SK-N-DZ (cell line): ENCODE measurements at regions not wholly inside any gene's neighbourhood (a gene's known extent, or its start where the extent isn't known, plus 50 kb on each side); places are given as distances from the start of the nearest gene placed in this dataset.
"Not testable (repeated sequence)": the region's sequence is repeated elsewhere in the genome, so short reads cannot be mapped to it uniquely, and the experiment has no call there.

Experiments
- DNase-seq: peaks from one replicate; pipeline ENCODE4 v3.0.0-alpha.2; 2015; ENCODE audit warnings: low spot score

- DNase-seq: no peak
Measured at GRCh38 chr15:69673291-69673881, 220.8 kb downstream of the RPLP1 start.

GRCh38 chr15:69675731-69676130 is 223.1 kb downstream of the RPLP1 start:
- DNase-seq: no peak

DNA sequence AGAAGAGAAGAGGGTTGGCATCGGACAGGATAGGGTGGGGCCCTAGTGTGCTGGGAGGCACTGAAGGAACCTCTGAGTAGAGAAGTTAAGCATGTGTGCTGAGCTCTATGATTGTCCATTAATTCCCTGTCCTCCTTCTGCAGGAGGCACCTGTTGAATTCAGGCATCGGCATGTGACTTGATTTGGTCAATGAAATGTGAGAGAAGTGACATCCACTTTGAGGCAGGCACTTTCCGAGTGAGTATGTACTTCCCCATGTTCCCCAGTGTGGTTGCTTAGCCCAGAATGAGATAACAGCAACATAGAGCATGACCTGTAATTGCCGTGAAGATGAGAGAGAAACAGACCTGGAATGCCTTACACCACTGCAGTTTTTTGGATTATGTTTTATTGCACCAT is 224.8 kb downstream of the RPLP1 start:
- no peak for DNase-seq

- no peak for DNase-seq
Measured at GRCh38 chr15:69679623-69680228, 227.1 kb downstream of the RPLP1 start.

GRCh38 chr15:69684823-69685222 is 232.2 kb downstream of the RPLP1 start:
- not testable (repeated sequence) for DNase-seq

- no peak for DNase-seq
Measured at GRCh38 chr15:69685512-69686452, 233.2 kb downstream of the RPLP1 start.

GRCh38 chr15:69686626-69687025 is 234.0 kb downstream of the RPLP1 start:
- DNase-seq: no peak

- no peak for DNase-seq
Measured at GRCh38 chr15:69689133-69689532, 236.5 kb downstream of the RPLP1 start.

- no peak for DNase-seq
Measured at GRCh38 chr15:69691307-69692015, 238.8 kb downstream of the RPLP1 start.

DNA sequence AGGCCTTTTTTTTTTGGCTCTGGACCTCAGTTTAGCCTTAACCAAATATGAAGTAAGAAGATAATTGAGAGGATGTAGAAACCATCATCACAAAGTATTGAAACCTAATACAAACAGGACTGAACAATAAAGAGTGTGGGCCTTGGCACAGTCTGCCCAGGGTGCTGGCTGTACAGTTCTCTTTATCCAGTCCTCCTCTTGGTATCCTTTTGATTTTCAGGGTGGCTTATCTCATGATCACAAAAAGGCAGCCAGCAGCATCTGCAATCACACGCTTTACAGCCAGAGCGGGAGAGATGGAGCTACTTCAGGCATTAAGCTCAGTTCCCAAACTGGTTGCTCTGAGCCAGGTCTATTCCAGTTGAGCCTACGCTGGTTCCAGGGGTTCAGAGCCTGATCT is 239.7 kb downstream of the RPLP1 start:
- DNase-seq: peak; percentile 42

- DNase-seq: no peak
Measured at GRCh38 chr15:69693059-69693458, 240.4 kb downstream of the RPLP1 start.

DNA sequence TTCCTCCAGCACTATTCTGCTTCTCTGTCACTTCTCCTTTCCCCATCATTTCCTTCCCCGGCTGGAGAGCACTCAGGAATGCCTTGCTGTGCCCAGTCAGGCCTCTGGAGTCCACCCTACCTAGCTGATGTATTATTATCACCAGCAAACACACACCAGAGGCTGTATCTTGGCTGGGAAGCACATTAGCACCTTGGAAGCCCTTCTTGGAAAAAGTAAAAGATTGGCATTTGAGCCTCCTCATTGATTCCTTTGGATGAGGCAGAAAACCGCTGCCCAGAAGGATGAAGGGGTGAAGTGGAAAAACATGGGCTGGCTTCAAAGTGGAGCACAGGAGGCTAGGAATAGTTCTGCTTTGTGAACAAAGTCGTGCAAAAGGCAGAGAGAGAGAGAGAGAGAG is 244.3 kb downstream of the RPLP1 start:
- no peak for DNase-seq

DNA sequence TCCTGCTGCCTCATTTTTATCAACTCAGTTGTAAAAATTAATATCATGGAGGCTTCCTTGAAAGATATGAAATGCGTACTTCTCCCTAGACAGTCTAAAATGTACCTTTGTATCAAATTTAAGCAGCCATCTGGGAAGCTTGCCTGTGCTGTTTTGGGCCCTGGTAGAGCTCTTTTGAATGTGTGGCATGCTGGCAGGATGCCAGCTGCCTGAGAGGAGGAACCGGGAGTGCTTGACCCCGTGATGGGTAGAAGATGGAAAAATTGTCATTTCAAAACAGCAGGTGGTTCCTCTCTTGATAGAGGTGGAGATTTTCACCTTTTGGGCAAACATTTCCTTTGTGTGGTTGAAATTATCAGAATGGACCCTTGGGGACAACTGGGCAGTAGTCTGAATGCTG is 245.3 kb downstream of the RPLP1 start:
- DNase-seq: no peak

DNA sequence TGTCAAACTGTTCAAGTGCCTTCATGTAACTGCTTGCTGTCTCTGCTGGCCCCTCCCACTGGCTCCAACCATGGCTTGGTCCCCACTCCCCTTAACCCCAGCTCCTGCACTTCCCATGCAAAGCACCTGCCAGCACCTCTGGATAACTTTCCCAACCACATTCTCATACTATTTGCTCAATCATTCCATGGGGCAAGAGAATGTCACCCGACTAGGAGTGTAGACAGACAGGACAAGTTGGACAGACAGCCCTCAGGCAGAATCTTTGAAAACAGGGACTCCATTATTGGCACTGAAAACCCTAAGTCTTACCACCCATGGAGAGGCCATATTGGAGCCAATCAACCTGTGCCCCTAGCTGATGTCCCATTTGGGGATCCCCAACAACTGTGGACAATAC is 246.5 kb downstream of the RPLP1 start:
- DNase-seq: no peak

GRCh38 chr15:69700380-69700779 is 247.8 kb downstream of the RPLP1 start:
- no peak for DNase-seq

GRCh38 chr15:69701198-69701597 is 248.6 kb downstream of the RPLP1 start:
- DNase-seq: no peak

DNA sequence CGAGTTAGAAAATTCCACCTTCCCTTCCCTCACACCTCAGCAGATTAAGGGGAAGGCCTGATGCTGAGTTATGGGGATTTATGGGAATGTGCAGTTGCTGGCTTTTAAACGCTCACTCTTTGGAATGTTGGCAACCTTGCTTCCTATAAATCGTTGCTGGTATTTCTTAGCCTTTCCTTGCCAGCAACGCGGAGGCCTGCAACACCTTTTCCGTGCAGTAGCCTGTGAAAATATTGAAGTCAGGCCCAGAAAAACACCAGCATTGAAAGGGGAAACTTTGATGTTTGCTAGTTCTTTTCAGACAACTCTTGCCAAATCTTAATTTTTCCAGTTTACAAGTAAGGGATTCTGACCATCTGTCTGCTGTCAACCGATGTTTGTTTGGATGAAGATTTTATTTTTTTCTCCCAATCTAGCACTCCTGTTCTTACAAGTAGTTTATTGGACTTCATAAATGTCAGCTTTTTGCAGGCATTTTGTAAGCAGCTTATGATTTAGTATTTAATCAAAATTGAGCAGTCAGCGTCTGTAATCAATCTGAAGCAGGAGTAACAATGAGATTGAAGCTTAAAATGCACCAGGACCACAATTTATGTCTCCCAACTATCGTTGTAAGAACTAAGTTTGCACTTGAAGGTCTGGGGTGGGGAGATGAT is 251.0 kb downstream of the RPLP1 start:
- no peak for DNase-seq

DNA sequence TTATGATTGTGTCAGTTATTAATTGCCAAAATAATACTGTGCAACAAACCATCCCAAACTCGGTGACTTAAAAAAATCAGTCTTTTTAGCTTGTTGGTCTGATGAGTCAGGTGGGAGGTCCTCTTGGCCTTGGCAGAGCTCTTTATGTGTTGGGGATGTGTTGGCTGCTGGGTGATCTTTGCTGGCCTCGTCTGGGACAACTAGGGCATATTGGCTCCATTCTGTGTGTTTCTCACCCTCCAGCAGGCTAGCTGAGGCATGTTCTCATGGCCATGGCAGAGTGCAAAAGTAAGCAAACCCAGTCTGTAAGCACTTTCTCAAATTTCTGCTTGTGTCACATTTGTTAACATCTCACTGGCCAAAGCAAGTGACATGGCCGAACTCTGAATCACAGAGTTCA is 251.6 kb downstream of the RPLP1 start:
- no peak for DNase-seq

GRCh38 chr15:69704700-69705099 is 252.1 kb downstream of the RPLP1 start:
- DNase-seq: no peak

DNA sequence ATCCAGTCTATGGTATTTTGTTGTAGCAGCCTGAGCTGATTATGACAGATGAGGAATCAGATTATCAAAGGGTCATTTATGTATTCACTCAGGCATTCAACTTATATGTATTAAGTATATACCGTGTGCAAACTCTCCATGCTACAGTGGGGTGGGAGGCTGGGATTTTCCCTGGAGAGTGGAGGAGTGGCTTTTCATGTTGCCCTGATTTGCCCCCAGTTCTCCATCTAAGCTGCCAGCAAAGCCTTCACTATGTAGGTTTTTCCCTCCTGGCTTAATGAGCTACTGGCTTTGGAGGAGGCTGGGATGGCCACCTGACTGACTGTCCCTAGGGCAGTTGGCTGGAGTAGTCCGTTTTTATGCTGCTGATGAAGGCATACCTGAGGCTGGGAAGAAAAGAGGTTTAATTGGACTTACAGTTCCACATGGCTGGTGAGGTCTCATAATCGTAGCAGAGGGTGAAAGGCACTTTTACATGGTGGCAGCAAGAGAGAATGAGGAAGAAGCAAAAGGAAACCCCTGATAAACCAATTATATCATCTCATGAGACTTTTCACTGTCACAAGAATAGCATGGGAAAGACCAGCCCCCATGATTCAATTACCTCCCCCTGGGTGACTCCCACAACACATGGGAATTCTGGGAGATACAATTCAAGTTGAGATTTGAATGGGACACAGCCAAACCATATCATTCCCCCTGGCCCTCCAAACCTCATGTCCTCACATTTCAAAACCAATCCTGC is 253.9 kb downstream of the RPLP1 start:
- no peak for DNase-seq

DNA sequence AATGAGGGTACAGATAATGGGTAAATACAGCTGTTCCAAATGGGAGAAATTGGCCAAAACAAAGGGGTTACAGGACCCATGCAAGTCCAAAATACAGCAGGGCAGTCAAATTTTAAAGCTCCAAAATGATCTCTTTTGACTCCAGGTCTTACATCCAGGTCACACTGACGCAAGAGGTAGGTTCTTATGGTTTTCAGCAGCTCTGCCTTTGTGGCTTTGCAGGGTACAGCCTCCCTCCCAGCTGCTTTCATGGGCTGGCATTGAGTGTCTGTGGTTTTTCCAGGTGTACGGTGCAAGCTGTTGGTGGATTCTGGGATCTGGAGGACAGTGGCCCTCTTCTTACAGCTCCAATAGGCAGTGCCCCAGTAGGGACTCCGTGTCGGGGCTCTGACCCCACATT is 254.6 kb downstream of the RPLP1 start:
- not testable (repeated sequence) for DNase-seq
